AG04450 (cell line): ENCODE measurements at regions not wholly inside any gene's neighbourhood (a gene's known extent, or its start where the extent isn't known, plus 50 kb on each side); places are given as distances from the start of the nearest gene placed in this dataset.

Experiments used
- CTCF ChIA-PET: fragments of 300-600, 350-600 bp; formaldehyde crosslinking; extraction: SDS; loops from one replicate; lab custom pipeline; 2022; ENCODE audit warnings: antibody characterized with exemption, inconsistent platforms; lab: Charles Lee
- POLR2A ChIA-PET: fragments of 350-600 bp; formaldehyde crosslinking; extraction: SDS; loops from one replicate; lab custom pipeline; 2021; ENCODE audit warnings: antibody characterized with exemption, inconsistent platforms; lab: Yijun Ruan, JAX
- DNase-seq: peaks from one replicate; pipeline ENCODE4 v3.0.0-alpha.2; 2011; ENCODE audit warnings: low read depth, low spot score
- H3K27ac ChIP-seq: one replicate; pipeline ENCODE4 v1.5.1; 2012; ENCODE audit warnings: low read depth, low read length, control low read depth
- H3K27me3 ChIP-seq: one replicate; pipeline ENCODE4 v1.6.0; 2012; ENCODE audit warnings: low read length; ENCODE audit not compliant: control insufficient read depth, insufficient read depth
- H3K4me3 ChIP-seq: 2 replicates; pipeline ENCODE4 v1.5.1; 2011; ENCODE audit warnings: mild to moderate bottlenecking, low read depth, low read length, control low read depth
- H3K9me3 ChIP-seq: 2 replicates; pipeline ENCODE4 v1.5.1; 2012; ENCODE audit warnings: low read length; ENCODE audit not compliant: control insufficient read depth, insufficient read depth
- TF ChIP-seq, protein P1 (sequence below): IDR thresholded peaks from 2 replicates; pipeline ENCODE4 v1.5.1; 2011; ENCODE audit warnings: low read depth, low read length, control low read depth, inconsistent platforms

GRCh38 chr6:19417713-19418112, 419.5 kb upstream of the ID4 start:
- H3K27ac ChIP-seq, result no peak overlapping the region
- CTCF ChIA-PET, result no interaction called here
- no peaks in the 10 kb centered on the region for H3K27me3 ChIP-seq
- TF ChIP-seq, protein P1, sequence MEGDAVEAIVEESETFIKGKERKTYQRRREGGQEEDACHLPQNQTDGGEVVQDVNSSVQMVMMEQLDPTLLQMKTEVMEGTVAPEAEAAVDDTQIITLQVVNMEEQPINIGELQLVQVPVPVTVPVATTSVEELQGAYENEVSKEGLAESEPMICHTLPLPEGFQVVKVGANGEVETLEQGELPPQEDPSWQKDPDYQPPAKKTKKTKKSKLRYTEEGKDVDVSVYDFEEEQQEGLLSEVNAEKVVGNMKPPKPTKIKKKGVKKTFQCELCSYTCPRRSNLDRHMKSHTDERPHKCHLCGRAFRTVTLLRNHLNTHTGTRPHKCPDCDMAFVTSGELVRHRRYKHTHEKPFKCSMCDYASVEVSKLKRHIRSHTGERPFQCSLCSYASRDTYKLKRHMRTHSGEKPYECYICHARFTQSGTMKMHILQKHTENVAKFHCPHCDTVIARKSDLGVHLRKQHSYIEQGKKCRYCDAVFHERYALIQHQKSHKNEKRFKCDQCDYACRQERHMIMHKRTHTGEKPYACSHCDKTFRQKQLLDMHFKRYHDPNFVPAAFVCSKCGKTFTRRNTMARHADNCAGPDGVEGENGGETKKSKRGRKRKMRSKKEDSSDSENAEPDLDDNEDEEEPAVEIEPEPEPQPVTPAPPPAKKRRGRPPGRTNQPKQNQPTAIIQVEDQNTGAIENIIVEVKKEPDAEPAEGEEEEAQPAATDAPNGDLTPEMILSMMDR, result no peak
- H3K4me3 ChIP-seq, result no peak overlapping the region
- POLR2A ChIA-PET, result no interaction called here
- DNase-seq, result no peak
- no peaks in the 10 kb centered on the region for H3K9me3 ChIP-seq

DNA sequence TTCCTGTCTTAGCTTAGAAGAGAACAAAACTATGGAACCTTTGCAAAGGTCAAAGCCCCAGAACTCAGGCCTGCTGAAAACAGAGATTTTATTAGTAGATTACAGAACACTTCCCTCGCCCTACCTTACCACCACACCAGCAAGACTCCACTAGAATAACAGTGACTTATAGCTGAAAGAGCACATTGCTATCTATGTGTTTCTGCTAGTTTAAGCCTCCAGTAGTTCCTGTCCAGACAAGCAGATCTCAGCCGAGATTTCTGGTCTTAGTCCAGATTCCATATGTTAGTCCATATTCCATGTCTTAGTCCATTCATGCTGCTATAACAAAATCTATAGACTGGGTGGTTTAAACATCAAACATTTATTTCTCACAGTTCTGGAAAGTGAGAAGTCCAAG, 412.3 kb upstream of the ID4 start:
- Histone ChIP-seq H3K27ac (no peak overlapping the region), H3K4me3 (no peak overlapping the region), H3K9me3 (no peaks in the 10 kb centered on the region), H3K27me3 (no peaks in the 10 kb centered on the region)
- ChIA-PET POLR2A (no interaction called here), CTCF (no interaction called here)
- TF ChIP-seq, protein P1, result no peak
- DNase-seq, result no peak

DNA sequence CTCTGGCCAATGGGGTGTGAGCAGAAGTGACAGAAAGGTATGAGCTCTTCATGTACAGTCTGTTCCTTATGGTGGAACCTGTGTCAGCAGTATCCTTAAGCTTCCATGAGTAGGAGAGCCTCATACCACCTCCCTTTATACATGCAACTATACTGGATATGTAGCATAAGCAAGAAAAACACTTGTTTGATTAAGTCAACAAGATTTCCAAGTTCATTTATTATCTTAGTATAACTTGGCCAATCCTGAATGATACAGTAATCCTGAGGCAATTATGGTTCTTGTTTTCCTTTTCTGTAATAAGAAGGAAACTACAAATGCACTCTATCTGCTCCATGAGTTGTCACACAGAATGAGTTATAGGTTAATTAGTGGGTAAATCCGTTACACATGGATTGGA, 409.6 kb upstream of the ID4 start:
- no peak overlapping the region for H3K4me3 ChIP-seq
- H3K27ac ChIP-seq, result no peak overlapping the region
- H3K27me3 ChIP-seq, result no peaks in the 10 kb centered on the region
- DNase-seq, result no peak
- TF ChIP-seq, protein P1, result no peak
- ChIA-PET POLR2A (no interaction called here), CTCF (no interaction called here)
- no peaks in the 10 kb centered on the region for H3K9me3 ChIP-seq

DNA sequence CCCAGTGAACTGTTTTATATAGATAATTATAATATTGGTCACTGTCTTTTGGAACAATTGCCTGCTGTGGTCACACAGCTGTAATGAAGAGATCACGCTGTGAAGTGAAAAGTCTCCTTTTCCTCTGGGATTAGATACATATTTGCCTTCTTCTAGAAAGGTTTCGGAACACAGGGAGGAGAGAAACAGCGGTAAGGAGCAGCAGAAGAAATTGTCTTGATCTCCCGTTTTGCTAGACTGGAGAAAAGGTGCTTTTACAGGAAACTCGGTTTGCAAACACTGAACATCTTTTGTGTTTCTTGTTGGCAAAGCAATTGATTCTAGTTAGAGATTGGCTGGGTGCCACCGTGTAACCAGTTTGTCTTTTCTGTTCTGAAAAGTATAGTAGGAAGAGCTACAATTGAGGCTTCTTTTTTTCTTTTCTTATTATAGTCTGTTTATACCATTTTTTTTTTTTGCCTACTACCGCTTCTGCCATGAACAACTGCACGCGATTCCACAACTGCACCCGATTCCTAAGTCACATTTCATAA, 404.1 kb upstream of the ID4 start:
- Histone ChIP-seq H3K9me3 (no peaks in the 10 kb centered on the region), H3K27me3 (no peaks in the 10 kb centered on the region), H3K27ac (no peak overlapping the region), H3K4me3 (no peak overlapping the region)
- CTCF ChIA-PET, result no interaction called here
- TF ChIP-seq, protein P1, result no peak
- DNase-seq, result no peak
- POLR2A ChIA-PET, result no interaction called here

GRCh38 chr6:19434065-19434464, 403.1 kb upstream of the ID4 start:
- CTCF ChIA-PET, result no interaction called here

More at GRCh38 chr6:19434065-19434464, 403.1 kb upstream of the ID4 start:
- H3K4me3 ChIP-seq, result no peak overlapping the region
- H3K9me3 ChIP-seq, result no peaks in the 10 kb centered on the region
- no peaks in the 10 kb centered on the region for H3K27me3 ChIP-seq
- TF ChIP-seq, protein P1, result no peak
- no peak overlapping the region for H3K27ac ChIP-seq
- POLR2A ChIA-PET, result no interaction called here
- no peak for DNase-seq
